ENCODE measurements at regions not wholly inside any gene's neighbourhood (a gene's known extent, or its start where the extent isn't known, plus 50 kb on each side); places are given as distances from the start of the nearest gene placed in this dataset.

DNA sequence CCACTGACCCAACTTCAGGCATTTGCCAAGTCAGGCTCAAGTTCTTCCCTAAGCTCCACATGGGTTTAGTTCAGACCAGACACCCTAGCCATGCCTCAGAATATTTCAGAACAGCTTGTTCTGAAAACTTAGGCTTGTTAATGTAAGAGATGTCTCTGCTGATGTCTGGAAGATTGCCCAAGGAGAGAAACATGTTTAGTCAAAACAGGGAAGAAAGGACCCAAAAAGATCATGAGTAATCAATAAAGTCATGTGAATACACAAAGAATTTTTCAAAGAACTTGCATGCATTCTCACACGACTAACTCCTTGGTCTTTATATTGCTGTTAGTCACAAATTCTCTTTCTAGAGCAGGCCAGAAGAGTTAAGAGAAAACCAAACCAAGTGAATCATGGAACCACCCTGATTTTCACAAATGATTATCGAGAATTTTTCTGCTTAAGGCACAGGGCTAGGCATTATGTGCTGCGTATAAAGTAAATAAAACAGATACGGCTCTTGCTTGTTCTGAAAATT is 158.1 kb upstream of the HMHB1 start:
- CTCF ChIA-PET (ENCODE audit: partially characterized antibody): no interaction called here
- Histone ChIP-seq H3K4me2 (ENCODE audit: insufficient read depth in 1 of 2, low read depth in 2 of 2, low read length in 2 of 2) (no peak overlapping the region), H2BK120ac (replicated peaks; ENCODE audit: low read depth, low read length) (no peak overlapping the region), H3K36me3 (ENCODE audit: control insufficient read depth in 2 of 4, insufficient read depth in 4 of 4, low read length in 3 of 4) (no peaks in the 10 kb centered on the region), H3K14ac (ENCODE audit: insufficient read length) (no peak overlapping the region), H3K18ac (ENCODE audit: extremely low read depth, low read length) (no peak overlapping the region), H4K8ac (ENCODE audit: extremely low read depth, insufficient read depth, low read length) (no peak overlapping the region), H2BK5ac (ENCODE audit: low read depth, low read length) (no peak overlapping the region), H2AK5ac (ENCODE audit: low read depth, low read length) (no peak overlapping the region), H2BK12ac (ENCODE audit: low read depth, low read length) (no peak overlapping the region), H3K27ac (ENCODE audit: low read depth, low read length) (no peak overlapping the region), H3K79me1 (ENCODE audit: low read depth, low read length) (no peaks in the 10 kb centered on the region), H3K4ac (replicated peaks; ENCODE audit: insufficient read length, low read depth, low read length) (no peak overlapping the region), H4K20me1 (replicated peaks in 1 of 2; ENCODE audit: control insufficient read depth in 1 of 2, insufficient read depth in 2 of 2, low read length in 2 of 2) (no peaks in the 10 kb centered on the region), H2BK15ac (ENCODE audit: low read length) (no peak overlapping the region), H3K27me3 (replicated peaks in 1 of 4; ENCODE audit: control insufficient read depth in 3 of 4, extremely low read depth in 1 of 4, insufficient read depth in 3 of 4, low read length in 3 of 4) (no peaks in the 10 kb centered on the region), H3K9ac (replicated peaks in 1 of 4; ENCODE audit: extremely low read depth in 1 of 4, low read depth in 3 of 4, low read length in 3 of 4) (no peak overlapping the region), H3K4me3 (ENCODE audit: extremely low read depth in 1 of 4, insufficient read depth in 2 of 4, low read depth in 3 of 4, low read length in 4 of 4) (no peak overlapping the region), H3K23ac (ENCODE audit: insufficient read length) (no peak overlapping the region), H3K23me2 (ENCODE audit: low read depth, low read length) (no peaks in the 10 kb centered on the region), H3K9me3 (ENCODE audit: insufficient read depth in 2 of 2, low read depth in 1 of 2, low read length in 1 of 2) (no peaks in the 10 kb centered on the region), H3K4me1 (replicated peaks in 1 of 4; ENCODE audit: control insufficient read depth in 3 of 4, insufficient read depth in 4 of 4, low read length in 3 of 4) (no peaks in the 10 kb centered on the region), H3K56ac (replicated peaks; ENCODE audit: insufficient read length, low read depth, low read length) (no peak overlapping the region), H2AFZ (ENCODE audit: low read length) (no peak overlapping the region), H4K5ac (ENCODE audit: insufficient read length, low read depth, low read length) (no peak overlapping the region), H2BK20ac (ENCODE audit: low read length) (no peak overlapping the region), H4K91ac (replicated peaks; ENCODE audit: insufficient read length, low read length) (no peak overlapping the region), H3K79me2 (ENCODE audit: control insufficient read depth in 1 of 2, insufficient read depth in 2 of 2, low read length in 2 of 2) (no peaks in the 10 kb centered on the region)
- FAIRE-seq: peak; percentile 7
- POLR2A ChIA-PET (ENCODE audit: partially characterized antibody): no interaction called here
- DNase-seq (ENCODE audit: low read depth in 1 of 2, low spot score in 2 of 2): no peak
- 97% methylated on average over 4 of the region's 4 CpGs; no CpG with 5 or more reads in 1 of the 2 experiments for WGBS, 2 experiments (ENCODE audit: extremely low coverage in 1 of 2, insufficient coverage in 1 of 2, insufficient read length in 1 of 2, insufficient replicate concordance in 2 of 2, low coverage in 1 of 2, low lambda C conversion rate in 2 of 2, missing lambda C conversion rate in 1 of 2)
- no peak for TF ChIP-seq BCL11A (IDR thresholded peaks at IDR 0.05; ENCODE audit: low read depth in 2 of 2, low read length in 2 of 2)
- no peak for TF ChIP-seq BRCA1 (IDR thresholded peaks at IDR 0.05; ENCODE audit: low read depth, low read length)
- no peak for TF ChIP-seq YY1 (IDR thresholded peaks at IDR 0.05; ENCODE audit: low read depth, low read length)
- TF ChIP-seq MAFK (IDR thresholded peaks at IDR 0.05; ENCODE audit: low read depth, low read length): no peak
- TF ChIP-seq SP1 (IDR thresholded peaks at IDR 0.05; ENCODE audit: low read depth, low read length): no peak
- TF ChIP-seq EP300 (IDR thresholded peaks at IDR 0.05; ENCODE audit: borderline replicate concordance in 1 of 2, low read depth in 2 of 2, low read length in 2 of 2): no peak
- no peak for TF ChIP-seq TAF1 (IDR thresholded peaks at IDR 0.05; ENCODE audit: low read depth, low read length)
